ENCODE measurements at regions not wholly inside any gene's neighbourhood (a gene's known extent, or its start where the extent isn't known, plus 50 kb on each side); places are given as distances from the start of the nearest gene placed in this dataset.

GRCh38 chr5:58380655-58381054 lies 79.2 kb downstream of the PLK2 start:
- TF ChIP-seq POLR2AphosphoS5 (IDR thresholded peaks at IDR 0.05) (no peak), POLR2A (IDR thresholded peaks at IDR 0.05) (no peak), CTCF (IDR thresholded peaks at IDR 0.05) (no peak)

Data from stomach (tissue), 4 donors.